ENCODE measurements at regions not wholly inside any gene's neighbourhood (a gene's known extent, or its start where the extent isn't known, plus 50 kb on each side); places are given as distances from the start of the nearest gene placed in this dataset.

- TF ChIP-seq MLLT1 (IDR thresholded peaks at IDR 0.05), result no peak
- no peak for TF ChIP-seq KDM1A (IDR thresholded peaks at IDR 0.05; ENCODE audit: borderline replicate concordance)
- TF ChIP-seq RCOR1 (conservative IDR thresholded peaks at IDR 0.05; ENCODE audit: low read depth, low read length), result no peak
- no peak for TF ChIP-seq HDGF (IDR thresholded peaks at IDR 0.05)
- no peak for TF ChIP-seq ATF2 (IDR thresholded peaks at IDR 0.05; ENCODE audit: low read length)
- TF ChIP-seq SIN3A (IDR thresholded peaks at IDR 0.05; ENCODE audit: low read depth, low read length), result no peak
- TF ChIP-seq TCF7 (IDR thresholded peaks at IDR 0.05; ENCODE audit: borderline replicate concordance), result no peak
- no peak for TF ChIP-seq NR2C1 (IDR thresholded peaks at IDR 0.05)
- no peak for TF ChIP-seq USF1 (IDR thresholded peaks at IDR 0.05; ENCODE audit: borderline replicate concordance, extremely low read length, insufficient read depth, low read depth, low read length)
- no peak for TF ChIP-seq CBX3 (IDR thresholded peaks at IDR 0.05; ENCODE audit: borderline replicate concordance, low read depth)
Observed at GRCh38 chr12:127595506-127595905, 671.5 kb upstream of the TMEM132C start (continued).

- no peak overlapping the region for H3K27ac ChIP-seq (ENCODE audit: control insufficient read depth, insufficient read depth)
- no peak overlapping the region for H3K9ac ChIP-seq (ENCODE audit: control insufficient read depth, insufficient read depth, low read length)
- ATAC-seq (no peak), DNase-seq (ENCODE audit: low read depth, low spot score) (no peak), FAIRE-seq (no peak)
- in situ Hi-C loops (cut with MboI), result no loop called here
- CTCF ChIA-PET, result no interaction called here
- H3K4me2 ChIP-seq (ENCODE audit: control insufficient read depth, insufficient read depth), result no peak overlapping the region
- RAD21 ChIA-PET (ENCODE audit: unreplicated experiment), result no interaction called here
- intact Hi-C loops (cut with micrococcal nuclease; ENCODE audit: unreplicated experiment), result no loop called here
- H3K36me3 ChIP-seq (ENCODE audit: control insufficient read depth in 2 of 2, insufficient read depth in 2 of 2, low read length in 1 of 2), result no peaks in the 10 kb centered on the region
- H3K4me3 ChIP-seq, result no peak overlapping the region
- no peaks in the 10 kb centered on the region for H3K4me1 ChIP-seq (ENCODE audit: control insufficient read depth, insufficient read depth, low read length)
- H4K20me1 ChIP-seq (ENCODE audit: control insufficient read depth, insufficient read depth), result no peaks in the 10 kb centered on the region
- no peaks in the 10 kb centered on the region for H3K27me3 ChIP-seq (replicated peaks in 1 of 2; ENCODE audit: control insufficient read depth in 2 of 2, insufficient read depth in 2 of 2, low read length in 1 of 2)
- H2AFZ ChIP-seq (ENCODE audit: control insufficient read depth, low read depth, low read length), result no peak overlapping the region
- no peak for TF ChIP-seq GABPA (IDR thresholded peaks at IDR 0.05; ENCODE audit: low read depth)
- no peak for TF ChIP-seq ZBED1 (IDR thresholded peaks at IDR 0.05; ENCODE audit: borderline replicate concordance)
- TF ChIP-seq YY1 (IDR thresholded peaks at IDR 0.05; ENCODE audit: low read depth, low read length), result no peak
- SMC1A ChIA-PET (ENCODE audit: uncharacterized antibody, unreplicated experiment), result no interaction called here
- no peaks in the 10 kb centered on the region for H3K79me2 ChIP-seq (ENCODE audit: control insufficient read depth, insufficient read depth, low read length)
- 82% methylated on average over 4 of the region's 4 CpGs for WGBS (ENCODE audit: insufficient coverage, insufficient replicate concordance, low lambda C conversion rate, missing lambda C conversion rate)
- H3K9me3 ChIP-seq (replicated peaks; ENCODE audit: control insufficient read depth, insufficient read depth, low read length), result no peaks in the 10 kb centered on the region
- no TSS peak for BruUV-seq (replicated peaks)
- POLR2A ChIA-PET, result no interaction called here
Observed at GRCh38 chr12:127596891-127597290, 670.1 kb upstream of the TMEM132C start.
